GM19463 (cell line): ENCODE measurements at regions not wholly inside any gene's neighbourhood (a gene's known extent, or its start where the extent isn't known, plus 50 kb on each side); places are given as distances from the start of the nearest gene placed in this dataset.

Source experiments
- ATAC-seq: cut with Tn5 transposase; IDR thresholded peaks from one replicate; pipeline ENCODE4 v1.9.1; 2021; ENCODE audit warnings: mild to moderate bottlenecking, moderate library complexity; ENCODE audit not compliant: unreplicated experiment

DNA sequence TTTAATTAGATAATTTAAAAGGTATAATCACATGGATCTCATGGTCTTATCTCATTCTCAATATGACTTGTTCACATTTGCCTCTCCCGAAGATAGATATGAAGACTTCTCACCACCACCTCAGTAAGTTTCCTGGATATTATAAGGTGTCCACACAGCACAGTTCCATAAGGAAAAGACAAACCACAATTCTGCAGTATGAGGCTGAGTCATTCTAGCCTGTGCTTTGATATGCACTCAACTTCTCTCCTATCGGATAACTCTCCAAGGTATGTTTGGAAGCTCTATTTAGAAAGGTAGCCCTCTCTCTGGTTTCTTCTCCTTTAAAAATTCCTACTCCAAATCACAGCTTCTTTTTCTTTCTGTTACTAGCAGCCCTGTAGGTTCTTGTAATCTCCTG lies 612.8 kb downstream of the ZPLD1 start:
- no peak for ATAC-seq

- peak; percentile 68 for ATAC-seq
Measured at GRCh38 chr3:103048068-103048722, 613.4 kb downstream of the ZPLD1 start.

GRCh38 chr3:103052236-103052830 lies 617.5 kb downstream of the ZPLD1 start:
- no peak for ATAC-seq

- no peak for ATAC-seq
Measured at GRCh38 chr3:103055021-103055520, 620.3 kb downstream of the ZPLD1 start.

DNA sequence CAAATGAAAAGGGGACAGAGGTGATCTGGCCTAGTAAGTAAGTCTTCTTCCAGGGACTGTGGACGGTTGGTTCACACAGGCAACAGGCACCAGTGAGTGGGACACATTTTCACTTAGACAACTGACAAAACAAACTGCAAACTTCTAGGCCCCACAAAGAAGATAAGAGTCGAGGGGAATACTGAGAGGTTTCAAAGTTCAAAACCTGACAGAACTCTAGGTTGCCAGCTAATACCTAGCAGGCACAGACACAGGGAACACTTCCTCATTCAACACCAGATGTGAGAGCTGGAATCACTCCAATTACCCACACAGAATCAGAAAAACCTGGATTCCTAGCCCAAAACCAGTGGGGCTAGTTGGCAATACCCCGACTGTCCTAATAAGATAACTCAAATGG lies 621.7 kb downstream of the ZPLD1 start:
- ATAC-seq: peak; percentile 59

- no peak for ATAC-seq
Measured at GRCh38 chr3:103057003-103057402, 622.2 kb downstream of the ZPLD1 start.

GRCh38 chr3:103057487-103057886 lies 622.7 kb downstream of the ZPLD1 start:
- ATAC-seq: no peak

DNA sequence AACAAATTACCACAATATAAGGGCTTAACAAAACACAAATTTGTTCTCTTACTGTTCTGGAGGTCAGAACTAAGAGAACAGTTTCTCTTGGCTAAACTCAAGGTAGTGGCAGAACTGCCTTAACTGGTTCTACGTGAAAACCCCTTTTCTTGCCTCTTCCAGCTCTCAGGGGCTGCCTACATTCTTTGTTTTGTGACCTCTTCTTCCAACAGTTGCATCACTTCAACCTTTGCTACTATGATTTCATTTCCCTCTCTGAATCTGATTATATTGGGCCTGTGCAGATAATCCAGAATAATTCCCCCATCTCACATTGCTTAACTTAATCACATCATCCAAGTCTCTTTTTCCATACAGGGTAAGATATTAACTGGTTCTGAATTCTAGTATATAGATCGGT lies 624.6 kb downstream of the ZPLD1 start:
- no peak for ATAC-seq

- ATAC-seq: no peak
Measured at GRCh38 chr3:103060242-103060641, 625.4 kb downstream of the ZPLD1 start.

DNA sequence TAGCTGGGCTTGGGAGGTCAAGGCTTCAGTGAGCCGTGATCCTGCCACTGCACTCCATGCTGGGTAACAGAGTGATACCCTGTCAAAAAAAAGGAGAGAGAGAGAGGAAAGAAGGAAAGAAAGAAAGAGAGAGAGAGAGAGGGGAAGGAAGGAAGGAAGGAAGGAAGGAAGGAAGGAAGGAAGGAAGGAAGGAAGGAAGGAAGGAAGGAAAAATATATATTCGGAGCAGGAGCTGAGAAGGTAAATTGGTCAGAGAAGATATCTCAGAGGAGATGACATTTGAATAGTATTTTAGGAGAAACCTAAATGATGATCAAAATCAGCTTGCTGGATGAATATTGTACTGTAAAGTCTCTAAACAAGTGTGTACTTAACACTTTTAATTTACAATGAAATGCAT lies 633.1 kb downstream of the ZPLD1 start:
- no peak for ATAC-seq

- peak; percentile 49 for ATAC-seq
Measured at GRCh38 chr3:103075282-103075681, 640.5 kb downstream of the ZPLD1 start.

DNA sequence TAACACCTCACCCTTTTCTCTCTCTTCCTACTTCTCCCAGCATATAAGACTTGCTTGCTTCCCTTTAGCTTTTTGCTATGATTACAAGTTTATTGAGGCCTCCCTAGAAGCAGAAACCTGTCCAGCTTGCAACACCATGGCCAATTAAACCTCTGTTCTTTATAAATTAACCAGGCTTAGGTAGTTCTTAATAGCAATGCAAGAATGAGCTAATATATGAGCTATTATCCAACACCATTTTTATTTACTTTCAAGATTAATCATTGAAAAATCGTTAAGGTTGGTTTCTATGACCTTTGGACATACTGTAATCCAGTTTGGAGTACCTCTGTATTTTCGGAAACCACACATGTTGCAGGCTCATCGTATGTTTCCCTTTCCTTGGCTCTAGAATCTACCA lies 643.1 kb downstream of the ZPLD1 start:
- no peak for ATAC-seq

- no peak for ATAC-seq
Measured at GRCh38 chr3:103082501-103082900, 647.7 kb downstream of the ZPLD1 start.

DNA sequence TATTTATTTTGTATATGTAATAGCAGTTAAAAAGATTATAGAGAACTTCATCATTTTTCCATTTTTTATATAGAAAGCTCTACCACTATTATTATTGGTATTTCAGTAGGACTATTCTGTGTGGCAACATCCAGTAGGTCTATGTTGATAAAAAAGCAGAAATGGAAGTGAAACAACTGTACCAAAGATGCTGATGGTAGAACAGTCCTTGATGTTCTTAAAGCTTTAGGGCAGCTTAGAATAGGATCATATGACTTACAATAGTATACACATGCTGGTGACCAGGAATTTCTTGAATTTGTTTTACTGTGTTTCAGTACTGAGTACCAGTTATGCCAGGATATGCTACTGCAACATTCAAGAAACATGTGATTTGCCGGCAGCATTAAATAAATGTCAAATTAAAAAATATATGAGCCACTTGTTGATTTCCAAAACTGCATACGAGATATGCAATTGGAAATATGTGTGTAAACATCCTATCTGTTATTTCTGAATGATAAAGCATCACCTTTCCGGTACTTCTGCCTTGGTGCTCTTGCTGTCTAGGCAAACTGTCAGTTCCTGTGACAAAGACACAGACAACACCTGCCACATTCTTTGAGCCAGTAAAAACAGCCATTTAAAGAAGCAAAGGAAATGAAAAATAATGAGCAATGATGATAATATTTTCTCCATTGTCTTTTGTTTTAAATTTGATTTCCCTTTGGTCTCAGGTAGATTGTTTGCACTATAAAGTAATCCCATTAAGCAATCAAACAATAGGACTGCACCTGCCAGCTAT lies 649.2 kb downstream of the ZPLD1 start:
- ATAC-seq: no peak

DNA sequence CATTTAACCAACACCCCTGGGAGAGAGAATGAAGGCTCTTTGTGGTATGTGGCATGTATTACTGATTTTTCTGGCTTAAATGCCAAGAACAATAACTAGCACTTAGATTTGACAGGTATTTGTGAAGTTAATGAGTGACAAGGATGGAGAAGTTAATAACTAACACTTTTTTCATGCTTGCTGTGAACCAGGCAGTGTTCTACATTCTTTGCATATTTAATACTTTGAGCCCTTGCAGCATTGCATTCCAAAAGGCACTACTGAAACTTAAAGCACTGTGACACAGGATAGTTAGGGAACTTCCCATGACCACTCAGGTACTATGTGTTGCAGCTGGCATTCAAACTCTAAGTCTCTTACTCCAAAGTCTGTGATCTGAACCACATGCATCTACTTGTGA lies 650.6 kb downstream of the ZPLD1 start:
- ATAC-seq: peak; percentile 81

- ATAC-seq: no peak
Measured at GRCh38 chr3:103089758-103090157, 654.9 kb downstream of the ZPLD1 start.

GRCh38 chr3:103105206-103105605 lies 670.4 kb downstream of the ZPLD1 start:
- no peak for ATAC-seq

- ATAC-seq: no peak
Measured at GRCh38 chr3:103112273-103112672, 677.5 kb downstream of the ZPLD1 start.

GRCh38 chr3:103126115-103126514 lies 691.3 kb downstream of the ZPLD1 start:
- peak; percentile 43 for ATAC-seq

DNA sequence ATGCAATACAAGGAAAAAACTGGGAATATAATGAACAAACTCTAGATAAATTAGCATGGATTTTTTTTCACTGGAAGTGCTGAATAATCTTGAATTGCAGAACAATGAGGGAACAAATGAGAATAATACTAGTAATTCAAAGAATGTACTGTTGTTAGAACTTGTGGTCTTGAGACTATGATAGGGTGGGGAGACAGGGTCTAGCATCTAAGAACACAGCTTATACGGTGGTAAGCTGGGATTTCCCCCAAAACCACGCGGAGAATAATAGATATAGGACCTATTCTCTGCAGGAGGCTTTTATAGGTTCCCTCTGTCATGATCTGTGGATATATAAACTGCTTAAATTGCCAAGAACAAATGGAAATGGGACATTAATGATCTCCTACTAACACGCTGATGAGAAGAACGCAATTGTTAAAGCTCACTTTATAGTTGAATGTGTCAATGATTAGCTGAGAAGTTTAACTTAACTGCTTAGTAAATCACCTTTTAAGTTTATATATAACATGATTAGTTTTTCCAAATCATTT lies 692.3 kb downstream of the ZPLD1 start:
- ATAC-seq: peak; percentile 36

DNA sequence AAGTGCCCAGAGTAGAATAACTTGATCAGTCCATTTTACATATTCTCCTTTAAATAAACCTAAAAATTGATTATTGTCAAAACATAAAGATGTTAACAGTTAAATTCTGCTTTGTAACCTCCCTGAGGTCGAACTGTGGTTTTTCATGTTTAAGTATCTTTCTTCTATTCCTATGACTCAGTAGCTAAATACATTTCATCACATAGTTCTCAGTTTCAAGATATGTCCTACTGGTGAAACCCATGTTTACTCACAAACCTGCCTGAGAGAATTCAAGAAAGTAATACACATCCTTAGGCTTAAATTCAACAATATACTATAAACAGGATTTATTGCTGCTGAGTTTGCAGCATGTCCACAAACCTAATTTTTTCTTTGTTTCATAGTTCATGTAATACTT lies 692.9 kb downstream of the ZPLD1 start:
- ATAC-seq: peak; percentile 70
